ENCODE measurements at regions not wholly inside any gene's neighbourhood (a gene's known extent, or its start where the extent isn't known, plus 50 kb on each side); places are given as distances from the start of the nearest gene placed in this dataset.

- Mint-ChIP-seq H3K27me3 (no peaks in the 10 kb centered on the region), H3K36me3 (no peaks in the 10 kb centered on the region), H3K9me3 (no peaks in the 10 kb centered on the region), H3K27ac (no peak overlapping the region), H3K4me1 (no peaks in the 10 kb centered on the region), H3K4me3 (no peak overlapping the region)
- Histone ChIP-seq H3K27me3 (ENCODE audit: control insufficient read depth, insufficient read depth, low read length) (no peaks in the 10 kb centered on the region), H3K4me3 (ENCODE audit: low read depth, low read length) (no peak overlapping the region), H3K36me3 (ENCODE audit: control insufficient read depth, insufficient read depth, low read length) (no peaks in the 10 kb centered on the region), H3K27ac (ENCODE audit: insufficient read depth, low read length, poor library complexity, severe bottlenecking) (no peak overlapping the region), H3K9me3 (ENCODE audit: control insufficient read depth in 2 of 2, low read length in 2 of 2) (no peaks in the 10 kb centered on the region), H3K4me1 (ENCODE audit: control insufficient read depth, insufficient read depth, low read length, poor library complexity, severe bottlenecking) (no peaks in the 10 kb centered on the region)
- ATAC-seq (ENCODE audit: low read depth in 2 of 2): no peak
- DNase-seq: no peak
Observed at GRCh38 chr2:157087373-157088002, 170.0 kb upstream of the GALNT5 start.

- H3K27me3 Mint-ChIP-seq: peaks cover 11% of the 10 kb centered on the region
- no peak overlapping the region for H3K27ac Mint-ChIP-seq
- no peaks in the 10 kb centered on the region for H3K9me3 ChIP-seq (ENCODE audit: control insufficient read depth in 2 of 2, low read length in 2 of 2)
- H3K4me1 ChIP-seq (ENCODE audit: control insufficient read depth, insufficient read depth, low read length, poor library complexity, severe bottlenecking): no peaks in the 10 kb centered on the region
- peaks cover 0 to 2% (median 0%) of the 10 kb centered on the region in 7 donors for H3K9me3 Mint-ChIP-seq
- no peaks in the 10 kb centered on the region for H3K36me3 ChIP-seq (ENCODE audit: control insufficient read depth, insufficient read depth, low read length)
- ATAC-seq (ENCODE audit: low read depth in 2 of 2): no peak
- H3K36me3 Mint-ChIP-seq: no peaks in the 10 kb centered on the region
- H3K4me3 ChIP-seq (ENCODE audit: low read depth, low read length): no peak overlapping the region
- DNase-seq: no peak
- no peak overlapping the region for H3K27ac ChIP-seq (ENCODE audit: insufficient read depth, low read length, poor library complexity, severe bottlenecking)
- H3K27me3 ChIP-seq (ENCODE audit: control insufficient read depth, insufficient read depth, low read length): no peaks in the 10 kb centered on the region
- no peak overlapping the region for H3K4me3 Mint-ChIP-seq
- no peaks in the 10 kb centered on the region for H3K4me1 Mint-ChIP-seq
Observed at GRCh38 chr2:157093666-157094065, 163.8 kb upstream of the GALNT5 start.

GRCh38 chr2:157105372-157105771, 152.1 kb upstream of the GALNT5 start:
- H3K27ac ChIP-seq (ENCODE audit: insufficient read depth, low read length, poor library complexity, severe bottlenecking): no peak overlapping the region
- DNase-seq (no peak), ATAC-seq (ENCODE audit: low read depth in 2 of 2) (no peak)
- peaks cover 0 to 5% of the 10 kb centered on the region in 2 experiments for H3K9me3 ChIP-seq (ENCODE audit: control insufficient read depth in 2 of 2, low read length in 2 of 2)
- H3K27me3 Mint-ChIP-seq: peaks cover under 1% of the 10 kb centered on the region
- no peak overlapping the region for H3K27ac Mint-ChIP-seq
- H3K4me1 ChIP-seq (ENCODE audit: control insufficient read depth, insufficient read depth, low read length, poor library complexity, severe bottlenecking): no peaks in the 10 kb centered on the region
- H3K4me3 ChIP-seq (ENCODE audit: low read depth, low read length): no peak overlapping the region
- H3K4me1 Mint-ChIP-seq: no peaks in the 10 kb centered on the region
- H3K27me3 ChIP-seq (ENCODE audit: control insufficient read depth, insufficient read depth, low read length): no peaks in the 10 kb centered on the region
- no peaks in the 10 kb centered on the region for H3K36me3 Mint-ChIP-seq
- H3K36me3 ChIP-seq (ENCODE audit: control insufficient read depth, insufficient read depth, low read length): no peaks in the 10 kb centered on the region
- H3K9me3 Mint-ChIP-seq: peaks cover 0 to 21% (median 8%) of the 10 kb centered on the region in 7 donors
- no peak overlapping the region for H3K4me3 Mint-ChIP-seq

- peaks cover 0 to 22% (median 9%) of the 10 kb centered on the region in 7 donors for H3K9me3 Mint-ChIP-seq
Observed at GRCh38 chr2:157106950-157107349, 150.6 kb upstream of the GALNT5 start.

GRCh38 chr2:157107460-157107859, 150.0 kb upstream of the GALNT5 start:
- H3K4me3 Mint-ChIP-seq: no peak overlapping the region

More at GRCh38 chr2:157106950-157107349, 150.6 kb upstream of the GALNT5 start:
- H3K4me1 ChIP-seq (ENCODE audit: control insufficient read depth, insufficient read depth, low read length, poor library complexity, severe bottlenecking): no peaks in the 10 kb centered on the region
- no peaks in the 10 kb centered on the region for H3K27me3 ChIP-seq (ENCODE audit: control insufficient read depth, insufficient read depth, low read length)
- H3K4me3 ChIP-seq (ENCODE audit: low read depth, low read length): no peak overlapping the region
- no peaks in the 10 kb centered on the region for H3K36me3 Mint-ChIP-seq
- H3K4me3 Mint-ChIP-seq: no peak overlapping the region
- H3K27ac Mint-ChIP-seq: no peak overlapping the region
- H3K27ac ChIP-seq (ENCODE audit: insufficient read depth, low read length, poor library complexity, severe bottlenecking): no peak overlapping the region
- no peak for ATAC-seq (ENCODE audit: low read depth in 2 of 2)
- H3K9me3 ChIP-seq (ENCODE audit: control insufficient read depth in 2 of 2, low read length in 2 of 2): peaks cover 3 to 6% of the 10 kb centered on the region in 2 experiments
- no peaks in the 10 kb centered on the region for H3K4me1 Mint-ChIP-seq
- H3K36me3 ChIP-seq (ENCODE audit: control insufficient read depth, insufficient read depth, low read length): no peaks in the 10 kb centered on the region
- DNase-seq: no peak
- peaks cover 4% of the 10 kb centered on the region for H3K27me3 Mint-ChIP-seq

GRCh38 chr2:157107877-157108276, 149.6 kb upstream of the GALNT5 start:
- Mint-ChIP-seq H3K4me3 (no peak overlapping the region), H3K9me3 (peaks cover 0 to 23% (median 11%) of the 10 kb centered on the region in 7 donors)
- peaks cover 4 to 6% of the 10 kb centered on the region in 2 experiments for H3K9me3 ChIP-seq (ENCODE audit: control insufficient read depth in 2 of 2, low read length in 2 of 2)

More at GRCh38 chr2:157107460-157107859, 150.0 kb upstream of the GALNT5 start:
- Histone ChIP-seq H3K27me3 (ENCODE audit: control insufficient read depth, insufficient read depth, low read length) (no peaks in the 10 kb centered on the region), H3K36me3 (ENCODE audit: control insufficient read depth, insufficient read depth, low read length) (no peaks in the 10 kb centered on the region), H3K4me3 (ENCODE audit: low read depth, low read length) (no peak overlapping the region), H3K9me3 (ENCODE audit: control insufficient read depth in 2 of 2, low read length in 2 of 2) (peaks cover 4 to 6% of the 10 kb centered on the region in 2 experiments), H3K27ac (ENCODE audit: insufficient read depth, low read length, poor library complexity, severe bottlenecking) (no peak overlapping the region), H3K4me1 (ENCODE audit: control insufficient read depth, insufficient read depth, low read length, poor library complexity, severe bottlenecking) (no peaks in the 10 kb centered on the region)
- ATAC-seq (ENCODE audit: low read depth in 2 of 2) (no peak), DNase-seq (no peak)
- H3K4me1 Mint-ChIP-seq: no peaks in the 10 kb centered on the region
- no peak overlapping the region for H3K27ac Mint-ChIP-seq
- no peaks in the 10 kb centered on the region for H3K36me3 Mint-ChIP-seq
- peaks cover 4% of the 10 kb centered on the region for H3K27me3 Mint-ChIP-seq
- peaks cover 0 to 23% (median 10%) of the 10 kb centered on the region in 7 donors for H3K9me3 Mint-ChIP-seq

GRCh38 chr2:157122776-157123175, 134.7 kb upstream of the GALNT5 start:
- no peaks in the 10 kb centered on the region for H3K4me1 Mint-ChIP-seq
- no peaks in the 10 kb centered on the region for H3K36me3 Mint-ChIP-seq
- Histone ChIP-seq H3K27me3 (ENCODE audit: control insufficient read depth, insufficient read depth, low read length) (no peaks in the 10 kb centered on the region), H3K36me3 (ENCODE audit: control insufficient read depth, insufficient read depth, low read length) (no peaks in the 10 kb centered on the region), H3K27ac (ENCODE audit: insufficient read depth, low read length, poor library complexity, severe bottlenecking) (no peak overlapping the region), H3K9me3 (ENCODE audit: control insufficient read depth in 2 of 2, low read length in 2 of 2) (no peaks in the 10 kb centered on the region), H3K4me3 (ENCODE audit: low read depth, low read length) (no peak overlapping the region), H3K4me1 (ENCODE audit: control insufficient read depth, insufficient read depth, low read length, poor library complexity, severe bottlenecking) (no peaks in the 10 kb centered on the region)
- no peak overlapping the region for H3K4me3 Mint-ChIP-seq
- H3K27ac Mint-ChIP-seq: no peak overlapping the region
- no peaks in the 10 kb centered on the region for H3K27me3 Mint-ChIP-seq
- H3K9me3 Mint-ChIP-seq: peaks cover 0 to 6% (median 0%) of the 10 kb centered on the region in 7 donors
- no peak for DNase-seq
- ATAC-seq (ENCODE audit: low read depth in 2 of 2): no peak

More at GRCh38 chr2:157107877-157108276, 149.6 kb upstream of the GALNT5 start:
- Histone ChIP-seq H3K27me3 (ENCODE audit: control insufficient read depth, insufficient read depth, low read length) (no peaks in the 10 kb centered on the region), H3K4me1 (ENCODE audit: control insufficient read depth, insufficient read depth, low read length, poor library complexity, severe bottlenecking) (no peaks in the 10 kb centered on the region), H3K27ac (ENCODE audit: insufficient read depth, low read length, poor library complexity, severe bottlenecking) (no peak overlapping the region), H3K4me3 (ENCODE audit: low read depth, low read length) (no peak overlapping the region), H3K36me3 (ENCODE audit: control insufficient read depth, insufficient read depth, low read length) (no peaks in the 10 kb centered on the region)
- DNase-seq: no peak
- H3K27me3 Mint-ChIP-seq: peaks cover 4% of the 10 kb centered on the region
- no peaks in the 10 kb centered on the region for H3K4me1 Mint-ChIP-seq
- no peak overlapping the region for H3K27ac Mint-ChIP-seq
- H3K36me3 Mint-ChIP-seq: no peaks in the 10 kb centered on the region
- ATAC-seq (ENCODE audit: low read depth in 2 of 2): no peak

GRCh38 chr2:157124731-157125130, 132.8 kb upstream of the GALNT5 start:
- no peaks in the 10 kb centered on the region for H3K4me1 Mint-ChIP-seq
- H3K27ac Mint-ChIP-seq: no peak overlapping the region
- no peak for ATAC-seq (ENCODE audit: low read depth in 2 of 2)

More at GRCh38 chr2:157124731-157125130, 132.8 kb upstream of the GALNT5 start:
- H3K4me3 Mint-ChIP-seq: no peak overlapping the region
- H3K4me1 ChIP-seq (ENCODE audit: control insufficient read depth, insufficient read depth, low read length, poor library complexity, severe bottlenecking): no peaks in the 10 kb centered on the region
- H3K27ac ChIP-seq (ENCODE audit: insufficient read depth, low read length, poor library complexity, severe bottlenecking): no peak overlapping the region
- H3K27me3 Mint-ChIP-seq: no peaks in the 10 kb centered on the region
- H3K27me3 ChIP-seq (ENCODE audit: control insufficient read depth, insufficient read depth, low read length): no peaks in the 10 kb centered on the region
- no peaks in the 10 kb centered on the region for H3K9me3 ChIP-seq (ENCODE audit: control insufficient read depth in 2 of 2, low read length in 2 of 2)
- no peaks in the 10 kb centered on the region for H3K36me3 ChIP-seq (ENCODE audit: control insufficient read depth, insufficient read depth, low read length)
- no peak for DNase-seq
- no peak overlapping the region for H3K4me3 ChIP-seq (ENCODE audit: low read depth, low read length)
- H3K36me3 Mint-ChIP-seq: no peaks in the 10 kb centered on the region
- H3K9me3 Mint-ChIP-seq: peaks cover 0 to 6% (median 0%) of the 10 kb centered on the region in 7 donors

Measured in CD4-positive, CD25-positive, alpha-beta regulatory T cell (primary cell).